GM19455 (cell line): ENCODE measurements at regions not wholly inside any gene's neighbourhood (a gene's known extent, or its start where the extent isn't known, plus 50 kb on each side); places are given as distances from the start of the nearest gene placed in this dataset.
"Not testable (repeated sequence)": the region's sequence is repeated elsewhere in the genome, so short reads cannot be mapped to it uniquely, and the experiment has no call there.

Experiments used
- ATAC-seq: cut with Tn5 transposase; IDR thresholded peaks from one replicate; pipeline ENCODE4 v1.9.1; 2021; ENCODE audit not compliant: unreplicated experiment

DNA sequence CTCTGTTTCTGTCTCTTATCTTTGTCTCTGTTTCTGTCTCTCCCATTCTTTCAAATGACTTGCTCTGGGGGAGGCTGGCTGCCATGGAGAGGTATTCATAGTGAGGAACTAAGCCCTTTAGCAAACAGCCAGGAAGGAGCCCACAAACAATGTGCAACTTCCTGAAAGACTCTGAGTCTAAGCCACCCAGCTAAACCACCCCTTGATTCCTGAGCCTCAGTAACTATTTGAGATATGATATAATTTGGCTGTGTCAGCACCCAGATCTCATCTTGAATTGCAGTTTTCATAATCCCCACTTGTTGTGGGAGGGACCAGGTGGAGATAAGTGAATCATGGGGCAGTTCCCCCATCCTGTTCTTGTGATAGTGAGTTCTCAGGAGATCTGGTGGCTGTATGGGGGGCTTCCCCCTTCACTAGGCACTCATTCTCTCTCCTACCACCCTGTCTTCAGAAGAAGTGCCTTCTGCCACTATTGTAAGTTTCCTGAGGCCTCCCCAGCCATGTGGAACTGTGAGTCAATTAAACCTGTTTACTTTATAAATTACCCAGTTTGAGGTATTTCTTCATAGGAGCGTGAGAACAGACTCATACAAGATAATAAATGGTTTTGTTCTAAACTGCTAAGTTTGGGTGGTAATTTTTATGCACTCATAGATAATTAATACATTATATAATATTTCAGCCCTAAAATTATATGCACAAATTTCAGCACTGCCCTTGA, 121.2 kb upstream of the FOXP2 start:
- ATAC-seq: no peak

DNA sequence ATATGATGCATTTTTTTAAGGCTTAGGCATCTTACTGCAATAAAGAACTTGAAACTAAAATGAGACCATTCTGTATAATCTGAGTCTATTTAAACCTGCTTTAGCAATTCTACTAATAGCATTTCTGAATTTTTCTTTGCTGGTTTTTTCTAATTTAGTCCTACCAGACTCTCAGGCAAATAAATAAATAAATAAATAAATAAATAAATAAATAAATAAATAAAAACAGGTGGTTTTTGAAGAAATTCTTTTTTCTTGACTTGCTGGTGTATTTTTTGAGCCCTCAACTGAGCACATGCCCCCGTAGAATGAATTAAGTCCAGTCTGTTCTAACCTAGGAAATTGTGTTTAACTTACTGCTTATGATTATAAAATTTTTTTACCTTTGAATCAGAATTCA, 134.7 kb upstream of the FOXP2 start:
- no peak for ATAC-seq

DNA sequence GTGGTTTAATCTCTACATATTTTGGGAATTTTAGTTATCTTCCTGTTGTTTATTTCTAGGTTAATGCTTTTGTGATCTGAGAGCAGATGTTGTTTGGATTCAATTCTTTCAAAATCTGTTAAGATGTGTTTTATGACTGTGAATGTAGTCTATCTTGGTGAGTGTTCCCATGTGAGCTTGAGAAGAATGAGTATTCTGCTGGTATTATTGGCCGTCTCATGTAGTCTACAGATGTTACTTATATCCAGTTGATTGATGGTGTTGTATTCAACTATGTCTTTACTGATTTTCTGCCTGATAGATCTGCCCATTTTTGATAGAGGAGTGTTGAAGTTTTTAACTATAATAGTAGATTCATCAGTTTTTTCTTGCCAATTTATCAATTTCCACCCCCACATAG, 141.4 kb upstream of the FOXP2 start:
- no peak for ATAC-seq

DNA sequence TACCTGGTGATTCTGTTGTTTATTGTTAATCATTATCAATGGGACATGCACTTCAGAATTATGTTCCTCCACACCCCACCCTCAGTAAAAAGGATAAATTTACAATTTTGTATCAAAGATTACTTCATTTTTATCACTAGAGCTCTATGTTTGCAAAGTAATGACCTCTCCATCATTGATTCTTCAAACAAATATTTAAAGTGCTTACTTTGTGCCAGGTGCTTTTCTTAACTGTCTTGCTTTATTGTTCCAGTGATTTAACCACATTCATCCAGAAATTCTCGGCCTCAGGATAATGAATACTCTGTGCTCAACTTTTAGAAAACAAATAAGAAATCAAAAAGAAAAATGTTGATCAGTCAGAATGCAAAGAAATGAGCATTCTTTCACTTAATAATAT, 144.9 kb upstream of the FOXP2 start:
- ATAC-seq: no peak

DNA sequence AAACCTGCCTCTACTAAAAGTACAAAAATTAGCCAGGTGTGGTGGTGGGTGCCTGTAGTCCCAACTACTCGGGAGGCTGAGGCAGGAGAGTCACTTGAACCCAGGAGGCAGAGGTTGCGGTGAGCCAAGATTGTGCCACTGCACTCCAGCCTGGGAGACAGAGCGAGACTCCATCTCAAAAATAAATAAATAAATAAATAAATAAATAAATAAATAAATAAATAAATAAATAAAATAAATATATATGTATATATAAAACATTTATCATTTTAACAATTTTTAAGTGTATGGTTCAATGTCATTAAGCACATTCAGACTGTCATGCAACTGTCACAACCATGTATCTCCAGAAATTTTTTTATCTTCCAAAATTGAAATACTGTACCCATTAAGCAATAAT, 147.1 kb upstream of the FOXP2 start:
- not testable (repeated sequence) for ATAC-seq

DNA sequence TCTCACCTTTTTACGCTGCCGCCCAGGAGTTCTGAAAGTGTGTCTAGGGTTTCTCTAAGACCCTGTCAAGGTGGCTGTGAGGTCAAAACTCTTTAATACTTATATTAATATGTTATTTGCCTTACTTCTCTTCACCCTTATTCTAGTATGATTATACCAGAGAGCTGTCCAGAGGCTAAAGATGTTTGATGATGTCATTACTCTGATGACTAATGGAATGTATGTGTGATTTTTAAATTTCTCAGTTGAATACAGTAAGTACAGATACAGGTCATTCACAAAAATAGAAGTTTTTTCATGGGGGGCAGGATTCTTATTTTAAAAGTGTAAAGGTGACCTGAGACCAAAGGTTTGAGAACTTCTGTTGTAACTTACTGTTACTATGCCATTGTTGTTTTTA, 150.6 kb upstream of the FOXP2 start:
- ATAC-seq: no peak

DNA sequence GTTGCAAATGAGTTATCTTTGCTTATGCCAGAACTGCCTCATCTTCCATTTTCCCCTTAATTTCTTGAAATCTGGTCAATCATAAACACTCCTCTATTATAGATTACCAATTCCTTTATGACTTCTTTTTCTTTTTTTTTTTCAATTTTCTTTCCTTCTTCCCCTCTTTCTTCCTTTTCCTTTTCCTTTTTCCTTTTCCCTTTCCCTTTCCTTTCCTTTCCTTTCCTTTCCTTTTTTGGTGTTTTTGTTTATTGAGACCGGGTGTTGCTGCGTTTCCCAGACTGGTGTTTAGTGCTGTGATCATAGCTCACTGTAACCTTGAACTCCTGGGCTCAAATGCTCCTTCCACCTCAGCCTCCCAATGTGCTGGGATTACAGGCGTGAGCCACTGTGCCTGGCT, 151.4 kb upstream of the FOXP2 start:
- no peak for ATAC-seq

DNA sequence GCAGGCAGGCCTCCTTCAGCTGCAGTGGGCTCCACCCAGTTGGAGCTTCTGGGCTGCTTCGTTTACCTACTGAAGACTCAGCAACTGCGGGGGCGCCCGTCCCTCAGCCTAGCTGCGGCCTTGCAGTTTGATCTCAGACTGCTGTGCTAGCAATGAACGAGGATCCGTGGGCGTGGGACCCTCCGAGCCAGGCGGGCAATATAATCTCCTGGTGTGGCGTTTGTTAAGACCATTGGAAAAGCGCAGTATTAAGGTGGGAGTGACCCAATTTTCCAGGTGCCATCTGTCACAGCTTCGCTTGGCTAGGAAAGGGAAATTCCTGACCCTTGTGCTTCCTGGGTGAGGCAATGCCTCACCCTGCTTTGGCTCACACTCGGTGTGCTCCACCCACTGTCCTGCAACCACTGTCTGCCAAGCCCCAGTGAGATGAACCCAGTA, 159.2 kb upstream of the FOXP2 start:
- ATAC-seq: no peak

DNA sequence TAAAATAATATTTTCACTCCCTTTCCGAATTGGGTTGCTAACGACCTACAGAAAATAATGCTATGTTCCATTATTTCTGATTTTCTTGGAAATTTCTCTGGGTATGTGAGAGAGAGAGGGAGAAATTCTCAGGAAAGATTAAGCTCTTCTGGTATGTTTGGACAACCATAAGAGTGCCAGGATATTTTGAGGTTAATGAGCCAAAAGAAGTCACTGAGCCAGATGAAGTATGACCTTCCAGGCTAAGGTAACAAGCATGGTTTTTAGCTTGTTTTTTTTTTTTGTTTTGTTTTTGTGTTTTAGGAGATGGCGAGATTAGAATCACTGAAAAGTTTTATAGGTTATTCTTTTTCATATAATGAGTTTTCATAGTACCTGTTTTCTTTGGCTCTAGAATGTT, 171.0 kb upstream of the FOXP2 start:
- ATAC-seq: no peak

DNA sequence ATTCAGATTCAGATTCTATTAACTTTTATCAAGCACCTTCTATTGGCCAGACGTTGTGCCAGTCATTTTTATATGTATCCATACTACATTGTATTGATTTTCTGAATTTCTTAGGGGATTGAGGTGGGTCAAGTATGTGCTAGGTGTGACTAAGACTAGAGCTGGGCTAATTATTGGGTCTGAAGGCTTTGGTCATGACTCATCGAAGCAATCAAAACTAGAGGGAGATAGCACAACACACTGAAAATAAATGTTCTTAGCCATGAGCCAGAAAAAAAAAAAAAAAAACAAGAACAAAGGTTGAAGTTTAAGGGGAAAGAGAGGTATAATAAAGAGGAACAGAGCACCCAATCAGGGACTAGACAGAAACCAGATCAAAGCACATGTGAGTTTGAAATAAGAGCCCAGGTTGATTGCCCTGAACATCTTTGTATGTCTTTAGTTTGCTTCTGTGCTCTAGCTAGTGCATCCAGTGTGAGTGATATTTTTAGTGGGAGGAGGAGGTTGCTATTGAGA, 171.6 kb upstream of the FOXP2 start:
- ATAC-seq: no peak

DNA sequence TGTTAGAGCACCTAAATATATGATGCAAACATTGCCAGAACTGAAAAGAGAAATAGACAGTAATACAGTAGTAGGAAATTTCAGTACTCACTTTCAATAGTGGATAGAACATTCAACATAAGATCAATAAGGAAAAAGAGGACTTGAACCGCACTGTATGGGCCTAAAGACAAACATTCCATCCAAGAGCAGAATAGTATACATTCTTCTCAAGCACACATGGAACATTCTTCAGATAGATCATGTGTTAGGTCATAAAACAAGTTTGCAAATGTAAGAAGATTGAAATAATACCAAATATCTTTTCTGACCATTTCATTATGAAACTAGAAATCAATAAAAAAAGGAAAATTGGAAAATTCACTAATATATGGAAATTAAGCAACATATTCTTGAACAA, 185.4 kb upstream of the FOXP2 start:
- no peak for ATAC-seq

DNA sequence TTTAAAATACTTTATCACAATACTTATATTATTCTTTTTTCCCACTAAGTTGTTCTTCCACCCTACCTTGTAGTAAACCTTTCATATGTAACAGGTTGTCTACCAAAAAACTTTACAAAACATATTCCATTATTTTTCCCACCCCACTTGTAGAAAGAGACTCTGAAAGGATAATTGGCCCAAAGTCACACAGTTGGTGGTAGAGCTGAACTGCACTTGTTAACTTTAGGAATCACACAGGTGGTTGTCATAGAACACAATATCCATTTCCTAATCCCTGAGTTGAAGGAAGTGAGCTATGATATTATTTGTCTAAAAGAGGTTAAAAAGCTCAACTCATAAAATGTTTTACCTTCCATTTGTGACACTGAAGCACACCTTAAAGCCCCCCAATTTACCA, 188.8 kb upstream of the FOXP2 start:
- no peak for ATAC-seq

DNA sequence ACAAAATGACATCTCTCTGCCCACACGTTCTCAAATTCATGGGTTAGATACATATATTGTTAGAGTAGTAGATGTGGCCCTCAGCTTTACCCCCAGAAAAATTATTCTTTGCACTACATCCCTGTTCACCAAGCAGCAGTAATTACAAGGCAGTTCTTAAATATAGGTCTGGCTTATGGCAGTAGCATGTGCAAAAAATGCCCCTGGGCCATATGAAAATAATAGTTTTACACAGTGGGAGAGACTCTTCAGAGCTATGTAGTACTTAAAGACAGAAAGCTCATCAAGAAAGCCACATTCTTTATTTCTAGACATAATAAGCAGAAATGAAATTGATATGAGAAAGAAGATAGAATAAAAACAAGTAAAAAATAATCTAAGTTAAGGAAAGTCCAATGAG, 196.3 kb upstream of the FOXP2 start:
- ATAC-seq: no peak

DNA sequence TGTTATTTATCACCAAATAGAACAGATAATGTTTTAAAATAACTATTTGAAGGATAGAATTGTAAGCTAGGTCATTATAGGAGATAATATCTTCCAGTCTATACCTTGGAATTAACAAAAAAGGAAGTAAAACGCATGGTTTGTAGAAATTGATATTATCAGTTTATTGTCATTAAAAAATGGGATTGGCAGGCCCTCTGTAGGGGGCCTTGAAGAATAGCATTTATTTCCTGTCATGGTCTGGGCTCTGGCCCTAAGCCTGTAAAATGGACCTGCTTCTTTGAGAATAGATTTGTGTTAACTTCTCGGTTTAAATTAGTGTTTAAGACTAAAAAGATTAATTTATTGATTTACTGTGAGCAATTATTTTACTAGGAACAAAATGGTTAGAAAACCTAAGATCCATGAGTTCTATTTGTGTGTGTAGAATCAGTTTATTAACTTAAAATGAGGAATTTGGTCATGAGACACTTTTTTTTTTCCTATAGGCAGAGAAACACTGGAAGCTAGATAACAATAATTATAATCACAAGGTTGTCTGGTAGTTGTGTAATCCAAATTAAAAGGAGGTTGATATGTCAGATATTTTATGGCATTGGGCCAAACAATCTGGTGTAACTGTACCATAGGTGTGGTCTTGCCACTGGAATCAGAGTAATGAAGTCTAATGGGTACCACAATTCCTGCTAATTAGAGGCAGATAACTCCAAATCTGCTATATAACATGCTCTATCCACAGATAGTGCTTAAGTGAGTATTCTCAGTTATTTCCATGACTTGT, 197.4 kb upstream of the FOXP2 start:
- ATAC-seq: no peak

DNA sequence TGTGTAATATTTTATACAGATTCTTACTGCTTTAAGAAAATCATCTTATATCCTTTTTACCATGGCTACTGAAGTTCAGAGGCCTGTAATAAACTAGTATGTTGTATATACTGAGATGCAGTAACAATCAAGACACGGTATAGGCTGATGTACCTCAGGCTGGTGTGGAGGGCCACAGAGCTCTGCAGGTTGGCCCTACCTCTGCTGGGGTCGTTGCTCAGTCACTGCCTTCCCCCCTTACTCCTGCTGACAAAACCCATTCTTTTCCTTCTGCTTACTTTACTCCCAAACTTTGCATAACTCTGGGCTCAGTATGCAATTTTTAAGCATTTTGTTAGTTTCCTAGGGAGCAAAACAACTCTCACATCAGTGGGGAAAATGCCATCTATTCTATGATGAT, 200.1 kb upstream of the FOXP2 start:
- no peak for ATAC-seq

DNA sequence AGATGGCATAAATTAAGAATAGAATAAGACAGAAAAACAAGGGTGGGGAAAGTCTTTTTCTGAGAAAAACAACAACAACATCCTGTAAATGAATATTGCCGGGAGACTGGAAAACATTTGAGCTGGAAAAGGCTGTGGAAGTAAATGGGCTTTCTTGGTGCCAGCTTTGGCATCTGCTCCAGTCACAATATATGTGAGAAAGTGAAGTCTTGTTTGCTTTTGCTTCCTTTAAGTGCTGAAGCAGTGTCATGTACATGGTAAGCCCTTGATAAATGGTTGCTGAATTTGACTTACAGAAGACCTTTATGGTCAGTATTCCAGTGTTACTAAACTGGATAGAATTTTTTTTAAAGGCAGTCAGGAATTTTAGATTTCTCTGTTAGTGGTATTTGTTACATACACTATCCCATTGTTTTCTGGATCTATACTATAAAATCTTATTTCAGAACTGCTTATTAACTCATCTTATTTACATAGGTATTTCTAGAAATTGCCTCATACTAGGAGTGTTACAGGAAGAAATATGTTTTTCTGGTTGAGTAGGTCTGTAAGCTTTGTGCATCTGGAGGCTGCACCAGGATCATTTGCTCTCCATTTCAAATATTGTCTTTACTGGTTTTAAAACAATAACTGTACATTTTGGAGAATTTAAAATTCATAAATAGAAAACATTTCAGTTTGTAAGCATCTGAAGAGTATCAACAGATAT, 201.7 kb upstream of the FOXP2 start:
- ATAC-seq: no peak

DNA sequence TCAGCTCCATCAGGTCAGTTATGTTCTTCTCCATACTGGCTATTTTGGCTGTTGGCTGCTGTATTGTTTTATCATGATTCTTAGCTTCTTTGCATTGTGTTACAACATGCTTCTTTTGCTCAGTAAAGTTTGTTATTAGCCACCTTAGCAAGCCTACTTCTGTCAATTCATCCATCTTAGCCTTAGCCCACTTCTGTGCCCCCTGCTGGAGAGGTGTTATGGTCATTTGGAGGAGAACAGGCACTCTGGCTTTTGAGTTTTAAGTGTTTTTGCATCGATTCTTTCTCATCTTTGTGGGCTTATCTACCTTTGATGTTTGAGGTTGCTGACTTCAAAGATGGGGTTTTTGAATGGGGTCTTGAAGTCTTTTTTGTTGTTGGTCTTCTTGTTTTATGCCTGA, 204.6 kb upstream of the FOXP2 start:
- no peak for ATAC-seq

DNA sequence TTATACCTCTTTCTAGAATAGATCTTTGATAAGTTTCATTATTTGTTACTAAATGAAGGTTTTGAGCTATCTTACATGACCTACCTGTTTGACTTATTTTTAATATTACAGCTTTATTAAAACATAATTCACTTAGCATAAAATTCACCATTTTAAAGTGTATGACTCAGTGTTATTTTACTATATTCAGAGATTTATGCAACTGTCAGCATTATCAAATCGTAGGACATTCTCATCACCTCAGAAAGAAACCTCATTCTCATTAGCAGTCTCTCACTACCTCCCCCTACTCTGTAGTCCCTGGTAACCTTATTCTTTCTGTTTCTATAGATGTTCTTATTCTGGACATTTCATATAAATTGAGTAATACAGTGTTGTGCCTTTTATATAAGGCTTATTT, 207.9 kb upstream of the FOXP2 start:
- no peak for ATAC-seq

DNA sequence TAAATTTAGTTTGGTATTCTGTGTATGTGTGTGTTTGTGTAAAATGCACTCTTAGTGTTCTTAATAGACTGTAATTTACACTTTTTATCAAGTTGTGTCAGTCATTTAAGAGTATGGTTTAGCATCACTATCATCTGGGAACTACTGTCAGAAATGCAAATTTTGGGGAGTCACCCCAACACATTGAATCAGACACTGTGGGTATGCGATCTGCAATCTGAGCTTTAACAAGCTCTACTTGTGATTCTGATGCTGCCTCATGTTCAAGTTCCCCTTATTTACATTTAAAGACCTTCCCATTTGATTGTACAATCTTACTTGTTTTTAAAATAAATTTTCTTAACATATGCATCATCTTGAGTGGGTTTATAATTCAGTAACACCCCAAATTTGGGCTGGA, 218.1 kb upstream of the FOXP2 start:
- ATAC-seq: no peak

DNA sequence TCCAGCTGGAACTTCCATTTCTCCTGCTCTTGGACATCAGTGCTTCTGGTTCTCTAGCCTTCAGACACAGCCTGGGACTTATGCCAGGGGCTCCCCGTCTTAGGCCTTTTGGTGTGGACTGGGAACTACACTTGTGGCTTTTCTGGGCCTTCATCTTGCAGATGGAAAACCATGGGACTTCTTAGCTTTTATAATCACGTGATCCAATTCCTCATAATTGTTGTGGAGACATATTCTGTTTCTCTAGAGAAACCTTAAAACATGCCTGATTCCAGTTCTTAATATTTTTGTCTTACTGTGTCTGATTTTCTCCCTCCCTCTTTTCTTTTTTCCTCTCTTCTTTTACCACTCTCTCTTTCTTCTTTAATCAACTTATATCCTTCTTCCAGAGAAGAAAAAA, 224.2 kb upstream of the FOXP2 start:
- no peak for ATAC-seq

DNA sequence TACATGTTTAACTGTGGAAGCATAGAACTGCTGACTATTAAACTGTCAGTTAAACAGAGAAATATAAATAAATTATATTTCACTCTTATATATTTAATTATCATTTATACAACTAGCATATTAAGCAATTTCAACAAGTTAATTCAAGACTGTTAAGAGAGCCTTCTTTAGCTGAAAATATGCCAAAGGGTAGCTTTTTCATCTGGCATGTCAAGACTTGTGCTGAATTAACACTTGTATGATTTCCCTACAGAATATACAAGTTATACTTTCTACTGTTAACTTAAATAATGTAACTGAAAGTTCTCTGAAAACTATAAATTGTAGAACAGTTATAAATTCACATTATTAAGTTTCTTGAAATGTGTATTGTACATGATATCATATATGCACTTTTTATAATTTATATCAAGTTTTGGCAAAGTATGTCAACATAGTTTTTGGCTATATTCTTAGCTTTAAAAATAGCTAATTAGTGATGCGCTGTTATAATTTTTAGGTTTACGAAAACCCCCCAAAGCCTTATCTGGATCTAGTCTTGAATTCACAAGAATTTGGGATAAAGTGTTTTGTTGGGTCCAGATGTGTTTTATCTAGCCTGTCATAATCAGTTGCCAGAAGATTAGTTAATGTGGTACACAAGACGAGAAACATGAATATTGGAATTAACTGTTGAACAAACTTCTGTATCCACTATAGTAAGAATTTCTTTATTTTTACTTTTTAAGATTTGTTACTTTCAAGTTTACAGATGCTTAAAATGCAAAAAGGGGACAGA, 231.1 kb upstream of the FOXP2 start:
- ATAC-seq: no peak
